BLaER1 (cell line): ENCODE measurements at regions not wholly inside any gene's neighbourhood (a gene's known extent, or its start where the extent isn't known, plus 50 kb on each side); places are given as distances from the start of the nearest gene placed in this dataset.

Source experiments
- H3K27ac ChIP-seq: shearing (Covaris generic); formaldehyde crosslinking; 2 replicates; pipeline ENCODE4 v1.8.1; 2022
- H3K27me3 ChIP-seq: shearing (Covaris generic); formaldehyde crosslinking; 2 replicates; pipeline ENCODE4 v1.8.1; 2022
- H3K36me3 ChIP-seq: shearing (Covaris generic); formaldehyde crosslinking; 2 replicates; pipeline ENCODE4 v1.8.1; 2022
- H3K4me1 ChIP-seq: shearing (Covaris generic); formaldehyde crosslinking; 2 replicates; pipeline ENCODE4 v1.8.1; 2022
- H3K4me2 ChIP-seq: shearing (Covaris generic); formaldehyde crosslinking; 2 replicates; pipeline ENCODE4 v1.8.1; 2022
- H3K4me3 ChIP-seq: shearing (Covaris generic); formaldehyde crosslinking; 2 replicates; pipeline ENCODE4 v1.8.1; 2022
- H3K9ac ChIP-seq: shearing (Covaris generic); formaldehyde crosslinking; 2 replicates; pipeline ENCODE4 v1.8.1; 2022
- H3K9me3 ChIP-seq: shearing (Covaris generic); formaldehyde crosslinking; 2 replicates; pipeline ENCODE4 v1.8.1; 2022
- H4K20me1 ChIP-seq: shearing (Covaris generic); formaldehyde crosslinking; 2 replicates; pipeline ENCODE4 v1.8.1; 2022
- Cebpa-rat ChIP-seq: shearing (Covaris generic); IDR thresholded peaks from 2 replicates; pipeline ENCODE4 v1.8.1; 2022

GRCh38 chr16:72500545-72500944 is 328.6 kb upstream of the PMFBP1 start:
- H3K4me1 ChIP-seq = no peaks in the 10 kb centered on the region
- no peaks in the 10 kb centered on the region for H3K9me3 ChIP-seq
- H4K20me1 ChIP-seq = no peaks in the 10 kb centered on the region
- no peak overlapping the region for H3K9ac ChIP-seq
- TF ChIP-seq Cebpa-rat = no peak
- no peak overlapping the region for H3K27ac ChIP-seq
- H3K4me3 ChIP-seq = no peak overlapping the region
- no peak overlapping the region for H3K4me2 ChIP-seq
- H3K27me3 ChIP-seq = no peaks in the 10 kb centered on the region
- no peaks in the 10 kb centered on the region for H3K36me3 ChIP-seq

- Histone ChIP-seq H3K9ac (no peak overlapping the region), H3K36me3 (no peaks in the 10 kb centered on the region), H3K4me1 (no peaks in the 10 kb centered on the region), H3K4me3 (no peak overlapping the region), H4K20me1 (no peaks in the 10 kb centered on the region), H3K27ac (no peak overlapping the region), H3K27me3 (no peaks in the 10 kb centered on the region), H3K4me2 (no peak overlapping the region), H3K9me3 (no peaks in the 10 kb centered on the region)
- TF ChIP-seq Cebpa-rat = no peak
Observed at GRCh38 chr16:72493716-72494415, 321.9 kb upstream of the PMFBP1 start.

GRCh38 chr16:72487283-72487682 is 315.3 kb upstream of the PMFBP1 start:
- no peak overlapping the region for H3K4me3 ChIP-seq
- no peaks in the 10 kb centered on the region for H3K27me3 ChIP-seq
- 0 out of 2 replicates have a peak, but pooled peaks cover 6% of the 10 kb centered on the region for H3K4me1 ChIP-seq
- H4K20me1 ChIP-seq = no peaks in the 10 kb centered on the region
- H3K9me3 ChIP-seq = no peaks in the 10 kb centered on the region
- H3K9ac ChIP-seq = no peak overlapping the region
- no peak overlapping the region for H3K4me2 ChIP-seq
- no peak overlapping the region for H3K27ac ChIP-seq
- H3K36me3 ChIP-seq = no peaks in the 10 kb centered on the region
- no peak for TF ChIP-seq Cebpa-rat

GRCh38 chr16:72482695-72483094 is 310.7 kb upstream of the PMFBP1 start:
- Histone ChIP-seq H4K20me1 (no peaks in the 10 kb centered on the region), H3K9ac (no peak overlapping the region), H3K4me1 (peaks cover 21% of the 10 kb centered on the region), H3K27me3 (no peaks in the 10 kb centered on the region), H3K27ac (no peak overlapping the region), H3K9me3 (no peaks in the 10 kb centered on the region), H3K4me2 (no peak overlapping the region), H3K36me3 (no peaks in the 10 kb centered on the region), H3K4me3 (no peak overlapping the region)
- no peak for TF ChIP-seq Cebpa-rat

GRCh38 chr16:72481419-72481818 is 309.5 kb upstream of the PMFBP1 start:
- Histone ChIP-seq H3K4me3 (no peak overlapping the region), H4K20me1 (no peaks in the 10 kb centered on the region), H3K9ac (no peak overlapping the region), H3K27ac (no peak overlapping the region), H3K9me3 (no peaks in the 10 kb centered on the region), H3K4me1 (peaks cover 21% of the 10 kb centered on the region), H3K36me3 (no peaks in the 10 kb centered on the region), H3K27me3 (no peaks in the 10 kb centered on the region), H3K4me2 (peak overlapping the region; percentile 11; the same call in 1 of the 2 replicates)
- no peak for TF ChIP-seq Cebpa-rat

- Histone ChIP-seq H3K4me1 (peaks cover 21% of the 10 kb centered on the region), H3K4me3 (no peak overlapping the region), H3K27ac (no peak overlapping the region), H3K9ac (no peak overlapping the region), H3K4me2 (peak overlapping the region; percentile 11), H3K9me3 (no peaks in the 10 kb centered on the region), H3K27me3 (no peaks in the 10 kb centered on the region), H4K20me1 (no peaks in the 10 kb centered on the region), H3K36me3 (no peaks in the 10 kb centered on the region)
- TF ChIP-seq Cebpa-rat = no peak
Observed at GRCh38 chr16:72480911-72481310, 309.0 kb upstream of the PMFBP1 start.

- H3K9me3 ChIP-seq = no peaks in the 10 kb centered on the region
- H4K20me1 ChIP-seq = no peaks in the 10 kb centered on the region
- H3K4me3 ChIP-seq = no peak overlapping the region
- no peaks in the 10 kb centered on the region for H3K36me3 ChIP-seq
- H3K4me2 ChIP-seq = no peak overlapping the region
- TF ChIP-seq Cebpa-rat = no peak
- no peaks in the 10 kb centered on the region for H3K27me3 ChIP-seq
- H3K27ac ChIP-seq = no peak overlapping the region
- H3K9ac ChIP-seq = no peak overlapping the region
- H3K4me1 ChIP-seq = peaks cover 3% of the 10 kb centered on the region
Observed at GRCh38 chr16:72475688-72476087, 303.7 kb upstream of the PMFBP1 start.

- H3K9ac ChIP-seq = no peak overlapping the region
- H3K4me2 ChIP-seq = no peak overlapping the region
- H3K36me3 ChIP-seq = no peaks in the 10 kb centered on the region
- H4K20me1 ChIP-seq = no peaks in the 10 kb centered on the region
- no peaks in the 10 kb centered on the region for H3K27me3 ChIP-seq
- H3K4me3 ChIP-seq = no peak overlapping the region
- no peaks in the 10 kb centered on the region for H3K9me3 ChIP-seq
- no peak overlapping the region for H3K27ac ChIP-seq
- no peak for TF ChIP-seq Cebpa-rat
- H3K4me1 ChIP-seq = no peaks in the 10 kb centered on the region
Observed at GRCh38 chr16:72474501-72475123, 302.7 kb upstream of the PMFBP1 start.

GRCh38 chr16:72473631-72474030 is 301.7 kb upstream of the PMFBP1 start:
- Histone ChIP-seq H4K20me1 (no peaks in the 10 kb centered on the region), H3K4me3 (no peak overlapping the region), H3K27me3 (no peaks in the 10 kb centered on the region), H3K4me1 (no peaks in the 10 kb centered on the region), H3K36me3 (no peaks in the 10 kb centered on the region), H3K27ac (no peak overlapping the region), H3K9ac (no peak overlapping the region), H3K9me3 (no peaks in the 10 kb centered on the region), H3K4me2 (no peak overlapping the region)
- no peak for TF ChIP-seq Cebpa-rat

- Histone ChIP-seq H4K20me1 (no peaks in the 10 kb centered on the region), H3K36me3 (no peaks in the 10 kb centered on the region), H3K4me1 (no peaks in the 10 kb centered on the region), H3K9me3 (no peaks in the 10 kb centered on the region), H3K9ac (no peak overlapping the region), H3K27ac (no peak overlapping the region), H3K4me3 (no peak overlapping the region), H3K4me2 (no peak overlapping the region), H3K27me3 (no peaks in the 10 kb centered on the region)
- no peak for TF ChIP-seq Cebpa-rat
Observed at GRCh38 chr16:72471317-72471924, 299.5 kb upstream of the PMFBP1 start.
